ENCODE measurements at regions not wholly inside any gene's neighbourhood (a gene's known extent, or its start where the extent isn't known, plus 50 kb on each side); places are given as distances from the start of the nearest gene placed in this dataset.

GRCh38 chr2:121836611-121837010 is 81.2 kb downstream of the TSN start:
- TF ChIP-seq POLR2AphosphoS5 (IDR thresholded peaks at IDR 0.05; ENCODE audit: low read depth) = no peak
- no peak for TF ChIP-seq CTCF (IDR thresholded peaks at IDR 0.05; ENCODE audit: insufficient read depth, low read length)
- TF ChIP-seq GABPA (IDR thresholded peaks at IDR 0.05; ENCODE audit: low read depth) = no peak
- TF ChIP-seq REST (IDR thresholded peaks at IDR 0.05; ENCODE audit: insufficient replicate concordance, low read depth) = no peak
- no peak for TF ChIP-seq SPI1 (IDR thresholded peaks at IDR 0.05; ENCODE audit: borderline replicate concordance, low read depth)

All from HL-60 (cell line).